ENCODE measurements at regions not wholly inside any gene's neighbourhood (a gene's known extent, or its start where the extent isn't known, plus 50 kb on each side); places are given as distances from the start of the nearest gene placed in this dataset.
"Not testable (repeated sequence)": the region's sequence is repeated elsewhere in the genome, so short reads cannot be mapped to it uniquely, and the experiment has no call there.

DNA sequence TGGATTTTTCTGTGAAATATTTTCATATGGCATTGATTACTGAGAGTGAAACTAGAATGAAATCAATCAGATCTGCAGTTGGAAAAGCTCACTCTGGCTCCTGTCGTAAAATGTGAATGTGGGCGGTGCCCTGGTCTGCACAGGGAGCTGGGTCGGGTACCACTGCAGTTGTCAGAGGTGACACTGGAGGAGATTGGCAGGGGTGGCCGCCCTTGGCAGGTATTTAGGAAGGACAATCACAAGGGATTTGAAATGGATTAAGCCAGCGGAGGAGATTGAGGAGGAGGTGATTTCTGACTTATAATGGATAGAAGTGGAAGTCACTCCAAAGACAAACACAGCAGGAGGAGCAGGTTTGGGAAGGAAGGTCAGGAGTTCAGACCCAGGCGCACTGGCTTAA, 109.0 kb upstream of the ZNF479 start:
- TF ChIP-seq, protein P1, sequence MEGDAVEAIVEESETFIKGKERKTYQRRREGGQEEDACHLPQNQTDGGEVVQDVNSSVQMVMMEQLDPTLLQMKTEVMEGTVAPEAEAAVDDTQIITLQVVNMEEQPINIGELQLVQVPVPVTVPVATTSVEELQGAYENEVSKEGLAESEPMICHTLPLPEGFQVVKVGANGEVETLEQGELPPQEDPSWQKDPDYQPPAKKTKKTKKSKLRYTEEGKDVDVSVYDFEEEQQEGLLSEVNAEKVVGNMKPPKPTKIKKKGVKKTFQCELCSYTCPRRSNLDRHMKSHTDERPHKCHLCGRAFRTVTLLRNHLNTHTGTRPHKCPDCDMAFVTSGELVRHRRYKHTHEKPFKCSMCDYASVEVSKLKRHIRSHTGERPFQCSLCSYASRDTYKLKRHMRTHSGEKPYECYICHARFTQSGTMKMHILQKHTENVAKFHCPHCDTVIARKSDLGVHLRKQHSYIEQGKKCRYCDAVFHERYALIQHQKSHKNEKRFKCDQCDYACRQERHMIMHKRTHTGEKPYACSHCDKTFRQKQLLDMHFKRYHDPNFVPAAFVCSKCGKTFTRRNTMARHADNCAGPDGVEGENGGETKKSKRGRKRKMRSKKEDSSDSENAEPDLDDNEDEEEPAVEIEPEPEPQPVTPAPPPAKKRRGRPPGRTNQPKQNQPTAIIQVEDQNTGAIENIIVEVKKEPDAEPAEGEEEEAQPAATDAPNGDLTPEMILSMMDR (conservative IDR thresholded peaks at IDR 0.05; ENCODE audit: low read length), result not testable (repeated sequence)
- not testable (repeated sequence) for TF ChIP-seq EZH2phosphoT487 (IDR thresholded peaks at IDR 0.05; ENCODE audit: borderline replicate concordance)

All from Loucy (cell line).